Hepatocyte (in vitro differentiated cells): ENCODE measurements at regions not wholly inside any gene's neighbourhood (a gene's known extent, or its start where the extent isn't known, plus 50 kb on each side); places are given as distances from the start of the nearest gene placed in this dataset.

Source experiments
- CTCF ChIP-seq: fragments of 200-600 bp; sonication (generic); IDR thresholded peaks from 2 replicates; pipeline ENCODE4 v1.5.1; 2016; ENCODE audit warnings: antibody characterized with exemption, mild to moderate bottlenecking; ENCODE audit not compliant: poor library complexity
- EZH2 ChIP-seq: fragments of 200-600 bp; sonication (generic); IDR thresholded peaks from 2 replicates; pipeline ENCODE4 v1.6.1; 2016; ENCODE audit warnings: antibody characterized with exemption, mild to moderate bottlenecking, borderline replicate concordance
- EZH2phosphoT487 ChIP-seq: fragments of 200-600 bp; sonication (generic); IDR thresholded peaks from one replicate; pipeline ENCODE4 v1.6.1; 2018; ENCODE audit warnings: antibody characterized with exemption, mild to moderate bottlenecking, low read depth, moderate library complexity; ENCODE audit not compliant: unreplicated experiment, severe bottlenecking

- TF ChIP-seq CTCF (no peak), EZH2 (no peak), EZH2phosphoT487 (no peak)
Measured at GRCh38 chr1:73161418-73161817, 879.1 kb upstream of the NEGR1 start.
